Breast epithelium (tissue), 4 donors: ENCODE measurements at regions not wholly inside any gene's neighbourhood (a gene's known extent, or its start where the extent isn't known, plus 50 kb on each side); places are given as distances from the start of the nearest gene placed in this dataset.

Source experiments
- DNase-seq, 2 donors: peaks; one replicate each; pipeline ENCODE4 v3.0.0-alpha.2; 2019; ENCODE audit warnings: low spot score in 2 of 2
- H3K27ac ChIP-seq, 2 donors: fragments of 200-600 bp; sonication (generic) in 1 of 2; one replicate each; pipeline ENCODE4 v1.5.1; 2016 to 2019; ENCODE audit warnings: mild to moderate bottlenecking in 1 of 2
- H3K27me3 ChIP-seq, 2 donors: fragments of 200-600 bp; sonication (generic) in 1 of 2; one replicate each; pipeline versions ENCODE4 v1.5.1 to v1.6.0; 2017 to 2019; ENCODE audit warnings: control low read depth in 1 of 2, mild to moderate bottlenecking in 1 of 2
- H3K36me3 ChIP-seq: fragments of 200-600 bp; one replicate; pipeline ENCODE4 v1.5.1; 2019
- H3K4me1 ChIP-seq, 2 donors: fragments of 200-600 bp; sonication (generic); one replicate each; pipeline ENCODE4 v1.5.1; 2016 to 2019; ENCODE audit warnings: control low read depth in 1 of 2
- H3K4me3 ChIP-seq, 3 donors: fragments of 200-600 bp; sonication (generic); 1 replicate in 2 of 3; 2 replicates in 1 of 3; pipeline ENCODE4 v1.5.1; 2016 to 2019; ENCODE audit warnings: mild to moderate bottlenecking in 3 of 3, moderate library complexity in 2 of 3
- H3K9me3 ChIP-seq, 2 donors: fragments of 200-600 bp; sonication (generic) in 1 of 2; one replicate each; pipeline ENCODE4 v1.5.1; 2016 to 2019; ENCODE audit warnings: control low read depth in 1 of 2
- CTCF ChIP-seq, 3 donors: fragments of 450-650 bp; IDR thresholded peaks; one replicate each; pipeline ENCODE4 v1.5.1; 2016 to 2017; ENCODE audit warnings: antibody characterized with exemption in 3 of 3, mild to moderate bottlenecking in 3 of 3, moderate library complexity in 3 of 3
- POLR2A ChIP-seq: fragments of 450-650 bp; IDR thresholded peaks from one replicate; pipeline ENCODE4 v1.6.1; 2016; ENCODE audit warnings: antibody characterized with exemption, mild to moderate bottlenecking, moderate library complexity
- POLR2AphosphoS5 ChIP-seq, 3 donors: sonication (generic); formaldehyde crosslinking; IDR thresholded peaks; one replicate each; pipeline ENCODE4 v1.6.1; 2017; ENCODE audit warnings: antibody characterized with exemption in 3 of 3
- intact Hi-C: fragments of 100-400 bp; cut with DNase I; formaldehyde crosslinking; loops from one replicate; pipeline ENCODE4 v1.15.1; 2023; ENCODE audit warnings: low total_unique reads

GRCh38 chr6:145139895-145140294, 595.4 kb downstream of the EPM2A start:
- intact Hi-C loops: no loop called here
- Histone ChIP-seq H3K36me3 (no peaks in the 10 kb centered on the region), H3K9me3 (no peaks in the 10 kb centered on the region), H3K4me3 (no peak overlapping the region), H3K4me1 (no peaks in the 10 kb centered on the region), H3K27ac (no peak overlapping the region), H3K27me3 (no peaks in the 10 kb centered on the region)
- no peak for TF ChIP-seq POLR2A
- no peak for TF ChIP-seq POLR2AphosphoS5 (IDR thresholded peaks at IDR 0.05)
- TF ChIP-seq CTCF (IDR thresholded peaks at IDR 0.05): no peak
- no peak for DNase-seq

- H3K9me3 ChIP-seq: no peaks in the 10 kb centered on the region
- TF ChIP-seq POLR2AphosphoS5 (IDR thresholded peaks at IDR 0.05) (no peak), POLR2A (no peak), CTCF (IDR thresholded peaks at IDR 0.05) (no peak)
- no peaks in the 10 kb centered on the region for H3K27me3 ChIP-seq
- intact Hi-C loops: no loop called here
- no peaks in the 10 kb centered on the region for H3K36me3 ChIP-seq
- H3K27ac ChIP-seq: no peak overlapping the region
- no peak for DNase-seq
- no peaks in the 10 kb centered on the region for H3K4me1 ChIP-seq
- no peak overlapping the region for H3K4me3 ChIP-seq
Observed at GRCh38 chr6:145141572-145141971, 593.7 kb downstream of the EPM2A start.

- no peak overlapping the region for H3K27ac ChIP-seq
- DNase-seq: no peak
- no peaks in the 10 kb centered on the region for H3K4me1 ChIP-seq
- intact Hi-C loops: no loop called here
- no peaks in the 10 kb centered on the region for H3K27me3 ChIP-seq
- H3K4me3 ChIP-seq: no peak overlapping the region
- H3K9me3 ChIP-seq: no peaks in the 10 kb centered on the region
- no peaks in the 10 kb centered on the region for H3K36me3 ChIP-seq
- TF ChIP-seq POLR2AphosphoS5 (IDR thresholded peaks at IDR 0.05) (no peak), POLR2A (no peak), CTCF (IDR thresholded peaks at IDR 0.05) (no peak)
Observed at GRCh38 chr6:145142958-145143357, 592.4 kb downstream of the EPM2A start.

GRCh38 chr6:145143379-145143778, 591.9 kb downstream of the EPM2A start:
- intact Hi-C loops: no loop called here
- no peak for DNase-seq
- Histone ChIP-seq H3K4me3 (no peak overlapping the region), H3K27ac (no peak overlapping the region), H3K9me3 (no peaks in the 10 kb centered on the region), H3K4me1 (no peaks in the 10 kb centered on the region), H3K36me3 (no peaks in the 10 kb centered on the region), H3K27me3 (no peaks in the 10 kb centered on the region)
- TF ChIP-seq POLR2A (no peak), CTCF (IDR thresholded peaks at IDR 0.05) (no peak), POLR2AphosphoS5 (IDR thresholded peaks at IDR 0.05) (no peak)

- no peak overlapping the region for H3K27ac ChIP-seq
- TF ChIP-seq POLR2AphosphoS5 (IDR thresholded peaks at IDR 0.05) (no peak), POLR2A (no peak), CTCF (IDR thresholded peaks at IDR 0.05) (no peak)
- no peaks in the 10 kb centered on the region for H3K36me3 ChIP-seq
- DNase-seq: no peak
- H3K27me3 ChIP-seq: no peaks in the 10 kb centered on the region
- no peaks in the 10 kb centered on the region for H3K4me1 ChIP-seq
- H3K9me3 ChIP-seq: no peaks in the 10 kb centered on the region
- no peak overlapping the region for H3K4me3 ChIP-seq
- intact Hi-C loops: no loop called here
Observed at GRCh38 chr6:145147559-145147958, 587.8 kb downstream of the EPM2A start.
